ENCODE measurements at regions not wholly inside any gene's neighbourhood (a gene's known extent, or its start where the extent isn't known, plus 50 kb on each side); places are given as distances from the start of the nearest gene placed in this dataset.

DNA sequence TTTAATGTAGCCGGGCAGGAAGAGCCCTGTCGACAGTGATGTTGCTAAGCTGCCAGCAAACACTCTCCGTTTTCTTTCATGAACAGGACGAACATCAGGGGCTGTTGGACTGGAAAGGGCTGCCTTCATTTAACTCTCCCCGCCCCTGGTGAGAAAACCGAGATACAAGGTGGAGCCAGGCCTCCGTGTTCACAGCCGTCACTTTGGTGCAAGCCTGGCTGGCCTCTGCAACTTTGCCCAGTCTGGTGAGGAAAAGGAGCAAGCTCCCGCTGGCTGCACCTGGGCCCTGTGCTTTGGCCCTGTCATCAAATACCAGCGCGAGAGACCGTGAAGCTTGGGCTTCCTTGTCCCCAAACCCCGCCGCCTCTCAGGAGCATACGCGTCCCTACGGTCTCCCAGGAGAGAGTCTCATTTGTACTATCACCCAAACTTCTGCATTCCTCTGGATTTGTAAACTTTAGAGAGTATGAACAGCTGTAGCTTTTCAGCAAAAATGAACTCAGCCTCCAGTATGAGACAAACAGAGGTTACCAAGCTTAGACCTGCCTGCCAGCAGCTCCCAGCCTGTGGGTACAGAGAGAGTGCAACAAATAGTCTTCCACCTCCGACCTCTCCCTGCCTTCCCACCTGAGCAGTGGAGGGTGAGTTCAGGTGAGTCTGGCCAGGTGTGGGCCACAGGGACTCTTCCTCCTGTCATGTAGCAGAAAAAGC lies 445.3 kb upstream of the MGMT start:
- Mint-ChIP-seq H3K27ac (no peak overlapping the region), H3K9me3 (no peaks in the 10 kb centered on the region), H3K4me3 (no peak overlapping the region), H3K4me1 (no peaks in the 10 kb centered on the region), H3K36me3 (ENCODE audit: low read depth) (no peaks in the 10 kb centered on the region), H3K27me3 (no peaks in the 10 kb centered on the region)
- CTCF ChIA-PET = interaction anchor here (1.3 kb wide), 1 partner anchor 9 kb away, joined by 3 read pairs; no protein-coding TSS in a partner anchor
- no peak for DNase-seq
- POLR2A ChIA-PET = no interaction called here

DNA sequence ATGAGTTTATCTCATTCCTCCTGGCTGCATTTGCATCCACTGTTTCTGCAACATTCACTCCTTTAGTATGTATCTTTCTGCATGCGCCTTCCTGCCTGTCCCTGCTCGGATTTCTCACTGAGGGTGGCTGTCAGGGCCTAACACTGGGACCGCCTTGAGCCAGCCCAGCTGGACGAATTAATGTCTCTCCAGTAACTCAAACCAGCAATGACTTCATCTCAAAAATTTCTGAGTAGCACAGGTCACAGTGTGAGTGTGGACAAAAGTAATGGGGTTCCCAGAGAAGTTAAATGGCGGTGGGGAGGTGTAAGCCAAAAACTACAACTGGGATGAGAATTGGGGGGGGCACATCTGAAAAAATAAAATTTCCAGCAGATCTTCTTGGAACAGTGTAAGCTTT lies 444.0 kb upstream of the MGMT start:
- Mint-ChIP-seq H3K4me3 (no peak overlapping the region), H3K27me3 (no peaks in the 10 kb centered on the region), H3K36me3 (ENCODE audit: low read depth) (no peaks in the 10 kb centered on the region), H3K27ac (no peak overlapping the region), H3K4me1 (no peaks in the 10 kb centered on the region), H3K9me3 (no peaks in the 10 kb centered on the region)
- POLR2A ChIA-PET = no interaction called here
- CTCF ChIA-PET = no interaction called here
- no peak for DNase-seq

DNA sequence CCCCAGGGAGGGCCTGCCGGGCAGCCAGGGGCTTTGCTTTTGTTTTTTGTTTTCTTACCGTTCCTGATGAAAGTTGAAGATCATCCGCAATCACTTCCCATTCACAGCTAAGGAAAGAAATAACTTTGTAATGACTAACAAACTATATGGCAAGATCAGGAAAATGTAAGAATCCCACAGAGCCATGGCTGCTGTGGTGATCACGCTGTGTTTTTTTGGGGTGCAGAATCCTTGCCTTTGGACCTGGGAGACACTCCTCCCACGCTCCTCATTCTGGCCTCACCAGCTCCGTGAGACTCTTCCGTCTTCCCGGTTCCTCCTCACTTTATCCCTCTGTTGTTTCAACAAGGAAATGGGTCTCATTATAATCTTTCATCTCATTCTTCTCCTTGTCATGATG lies 443.0 kb upstream of the MGMT start:
- DNase-seq = no peak
- ChIA-PET CTCF (no interaction called here), POLR2A (no interaction called here)
- Mint-ChIP-seq H3K27me3 (no peaks in the 10 kb centered on the region), H3K4me1 (no peaks in the 10 kb centered on the region), H3K27ac (no peak overlapping the region), H3K9me3 (no peaks in the 10 kb centered on the region), H3K36me3 (ENCODE audit: low read depth) (no peaks in the 10 kb centered on the region), H3K4me3 (no peak overlapping the region)

DNA sequence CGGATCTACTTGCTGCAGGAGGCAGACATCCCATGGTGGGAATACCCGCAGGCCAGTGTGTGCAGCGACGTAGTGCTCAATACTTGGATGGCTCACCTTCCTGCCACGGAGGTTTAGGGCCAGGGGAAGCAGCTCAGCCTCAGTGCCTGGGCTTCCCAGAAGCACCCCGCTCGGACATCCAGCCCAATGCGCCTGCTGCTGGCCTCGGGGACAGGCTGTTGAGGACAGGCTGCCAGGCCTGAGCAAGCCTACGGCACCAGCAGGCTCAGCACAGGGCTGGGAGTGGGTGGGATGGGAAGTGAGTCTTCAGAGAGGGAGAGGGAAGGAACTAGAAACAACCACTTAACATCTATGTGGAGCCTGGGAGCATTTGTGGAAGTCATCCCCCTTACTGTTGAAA lies 441.3 kb upstream of the MGMT start:
- Mint-ChIP-seq H3K4me3 (no peak overlapping the region), H3K27ac (no peak overlapping the region), H3K4me1 (no peaks in the 10 kb centered on the region), H3K9me3 (no peaks in the 10 kb centered on the region), H3K27me3 (no peaks in the 10 kb centered on the region), H3K36me3 (ENCODE audit: low read depth) (no peaks in the 10 kb centered on the region)
- POLR2A ChIA-PET = no interaction called here
- CTCF ChIA-PET = no interaction called here
- DNase-seq = no peak

DNA sequence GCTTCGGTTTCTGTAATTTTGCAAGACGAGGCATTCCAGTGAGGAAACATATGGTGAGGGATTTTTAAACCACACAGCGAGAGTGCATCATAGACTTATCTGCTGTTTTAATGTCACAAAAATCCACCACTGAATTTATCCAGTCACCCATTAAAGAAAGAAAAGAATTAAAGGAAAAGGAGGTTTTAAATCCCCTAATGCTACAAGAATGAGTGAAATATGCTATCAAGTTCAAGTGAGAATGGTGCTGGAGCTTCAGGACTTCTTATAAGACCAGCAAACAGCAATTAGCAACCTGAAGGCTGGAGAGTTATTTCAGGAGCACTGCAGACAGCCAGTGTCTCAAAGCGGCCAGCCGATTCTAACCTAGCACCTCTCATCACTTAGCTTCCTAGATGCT lies 439.1 kb upstream of the MGMT start:
- H3K27me3 Mint-ChIP-seq = peaks cover 6% of the 10 kb centered on the region
- CTCF ChIA-PET = no interaction called here

DNA sequence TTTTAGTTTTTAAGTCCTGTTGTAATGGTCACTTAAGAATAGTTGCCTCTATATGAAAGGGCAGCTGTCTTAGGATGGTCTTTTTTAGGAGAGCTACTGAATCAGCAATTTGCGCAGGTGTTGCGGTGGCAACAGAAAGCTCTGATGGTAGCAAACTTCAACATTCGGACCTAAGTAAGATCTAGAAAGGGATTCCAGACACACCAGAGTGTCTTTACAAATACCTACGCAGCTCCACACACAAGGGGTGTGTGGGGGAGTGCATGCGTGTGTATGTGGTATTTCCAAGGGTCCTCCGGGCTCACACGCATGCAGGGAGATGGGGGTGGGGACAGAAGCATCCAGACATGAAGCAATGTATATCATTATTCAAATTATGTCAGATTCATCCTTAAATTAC lies 438.6 kb upstream of the MGMT start:
- ChIA-PET POLR2A (no interaction called here), CTCF (interaction anchor here (0.7 kb wide), 1 partner anchor 455 kb away, joined by 4 read pairs; no protein-coding TSS in a partner anchor)
- Mint-ChIP-seq H3K27ac (no peak overlapping the region), H3K9me3 (no peaks in the 10 kb centered on the region), H3K36me3 (ENCODE audit: low read depth) (no peaks in the 10 kb centered on the region), H3K27me3 (peaks cover 6% of the 10 kb centered on the region), H3K4me1 (peaks cover 4% of the 10 kb centered on the region), H3K4me3 (no peak overlapping the region)
- no peak for DNase-seq

More for the DNA sequence above, 439.1 kb upstream of the MGMT start:
- no peak overlapping the region for H3K4me3 Mint-ChIP-seq
- no peak for DNase-seq
- POLR2A ChIA-PET = no interaction called here
- no peak overlapping the region for H3K27ac Mint-ChIP-seq
- no peaks in the 10 kb centered on the region for H3K9me3 Mint-ChIP-seq
- H3K4me1 Mint-ChIP-seq = peaks cover 4% of the 10 kb centered on the region
- H3K36me3 Mint-ChIP-seq (ENCODE audit: low read depth) = no peaks in the 10 kb centered on the region

DNA sequence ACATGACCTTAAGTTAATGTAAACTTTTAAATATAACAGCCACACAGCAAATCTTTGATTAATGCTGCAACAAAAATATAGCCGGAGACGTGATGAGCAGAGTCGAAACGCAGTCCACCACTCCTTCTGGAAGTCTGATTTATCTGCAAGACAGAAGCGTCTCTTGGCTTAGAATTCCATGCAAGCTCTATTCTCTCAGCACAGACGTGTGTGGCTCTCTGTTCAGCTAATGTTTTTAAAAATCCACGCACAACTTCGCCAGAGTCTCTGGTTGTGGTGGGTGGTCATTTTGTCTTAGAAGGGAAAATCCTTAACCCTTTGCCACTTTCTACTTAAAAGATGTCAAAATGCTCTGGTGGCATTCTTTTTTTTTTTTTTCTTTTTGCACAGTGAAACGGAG lies 438.0 kb upstream of the MGMT start:
- H3K27ac Mint-ChIP-seq = no peak overlapping the region
- H3K4me3 Mint-ChIP-seq = no peak overlapping the region
- CTCF ChIA-PET = interaction anchor here (0.7 kb wide), 1 partner anchor 454 kb away, joined by 4 read pairs; no protein-coding TSS in a partner anchor
- H3K27me3 Mint-ChIP-seq = peaks cover 6% of the 10 kb centered on the region
- H3K36me3 Mint-ChIP-seq (ENCODE audit: low read depth) = no peaks in the 10 kb centered on the region
- no peak for DNase-seq
- POLR2A ChIA-PET = no interaction called here
- H3K4me1 Mint-ChIP-seq = peaks cover 4% of the 10 kb centered on the region
- H3K9me3 Mint-ChIP-seq = no peaks in the 10 kb centered on the region

DNA sequence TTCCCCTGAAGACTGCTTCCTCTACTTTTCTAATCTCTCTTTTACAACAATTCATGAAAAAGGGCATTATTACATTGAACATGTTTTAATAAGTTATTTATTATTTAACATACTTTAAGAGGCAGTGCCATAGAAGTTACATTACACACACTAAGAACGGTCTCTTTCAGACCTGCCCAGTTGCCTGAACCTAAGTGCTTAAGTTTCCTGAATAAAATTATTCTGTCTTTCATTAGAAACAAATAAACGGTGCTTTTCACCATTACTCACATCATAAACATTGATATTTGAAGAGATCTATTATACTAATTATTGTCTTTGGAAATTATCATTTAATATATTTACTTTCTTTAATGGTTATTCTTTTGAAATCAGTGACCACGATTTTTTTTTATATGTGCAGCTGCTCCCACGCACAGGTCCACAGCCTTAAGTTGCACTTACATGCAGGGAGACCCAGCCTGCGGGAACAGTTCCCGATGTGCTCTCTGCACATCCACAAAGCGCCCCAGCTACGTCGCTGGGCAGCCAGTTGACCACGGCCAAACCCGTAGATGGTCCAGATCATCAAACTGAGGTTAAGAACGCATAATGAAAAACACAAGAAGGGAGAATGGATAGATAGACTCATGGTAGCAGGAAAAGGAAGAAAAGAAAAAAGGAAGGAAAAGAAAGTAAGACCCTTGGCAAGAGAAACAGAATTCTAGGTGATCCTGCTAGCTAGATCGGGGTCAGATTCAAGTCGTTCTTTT lies 437.0 kb upstream of the MGMT start:
- ChIA-PET CTCF (interaction anchor here (2.4 kb wide), 1 partner anchor 302 kb away, joined by 15 read pairs; no protein-coding TSS in a partner anchor), POLR2A (no interaction called here)
- peaks cover 7% of the 10 kb centered on the region for H3K4me1 Mint-ChIP-seq
- no peak for DNase-seq
- H3K27ac Mint-ChIP-seq = no peak overlapping the region
- peaks cover 6% of the 10 kb centered on the region for H3K27me3 Mint-ChIP-seq
- H3K36me3 Mint-ChIP-seq (ENCODE audit: low read depth) = no peaks in the 10 kb centered on the region
- H3K9me3 Mint-ChIP-seq = no peaks in the 10 kb centered on the region
- H3K4me3 Mint-ChIP-seq = no peak overlapping the region

DNA sequence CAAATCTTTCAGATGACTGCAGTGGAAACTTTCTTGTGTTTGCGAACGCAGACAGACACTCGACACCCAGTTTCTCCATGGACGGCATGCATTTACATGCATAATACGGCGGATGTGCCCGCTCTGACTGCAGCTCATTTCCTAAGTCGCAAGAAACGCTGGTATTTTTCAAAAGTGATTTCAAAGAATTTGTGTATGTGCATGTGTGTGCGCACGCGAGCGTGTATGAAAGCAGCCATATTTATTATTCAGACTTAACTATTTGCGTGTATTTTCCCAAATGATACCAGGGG lies 436.5 kb upstream of the MGMT start:
- Mint-ChIP-seq H3K27ac (no peak overlapping the region), H3K36me3 (ENCODE audit: low read depth) (no peaks in the 10 kb centered on the region), H3K27me3 (peaks cover 6% of the 10 kb centered on the region), H3K9me3 (no peaks in the 10 kb centered on the region), H3K4me1 (peaks cover 10% of the 10 kb centered on the region), H3K4me3 (no peak overlapping the region)
- ChIA-PET CTCF (interaction anchor here (1.2 to 2.4 kb wide), 2 partner anchors 9 to 302 kb away, joined by 3 to 15 read pairs; no protein-coding TSS in a partner anchor), POLR2A (no interaction called here)
- no peak for DNase-seq

DNA sequence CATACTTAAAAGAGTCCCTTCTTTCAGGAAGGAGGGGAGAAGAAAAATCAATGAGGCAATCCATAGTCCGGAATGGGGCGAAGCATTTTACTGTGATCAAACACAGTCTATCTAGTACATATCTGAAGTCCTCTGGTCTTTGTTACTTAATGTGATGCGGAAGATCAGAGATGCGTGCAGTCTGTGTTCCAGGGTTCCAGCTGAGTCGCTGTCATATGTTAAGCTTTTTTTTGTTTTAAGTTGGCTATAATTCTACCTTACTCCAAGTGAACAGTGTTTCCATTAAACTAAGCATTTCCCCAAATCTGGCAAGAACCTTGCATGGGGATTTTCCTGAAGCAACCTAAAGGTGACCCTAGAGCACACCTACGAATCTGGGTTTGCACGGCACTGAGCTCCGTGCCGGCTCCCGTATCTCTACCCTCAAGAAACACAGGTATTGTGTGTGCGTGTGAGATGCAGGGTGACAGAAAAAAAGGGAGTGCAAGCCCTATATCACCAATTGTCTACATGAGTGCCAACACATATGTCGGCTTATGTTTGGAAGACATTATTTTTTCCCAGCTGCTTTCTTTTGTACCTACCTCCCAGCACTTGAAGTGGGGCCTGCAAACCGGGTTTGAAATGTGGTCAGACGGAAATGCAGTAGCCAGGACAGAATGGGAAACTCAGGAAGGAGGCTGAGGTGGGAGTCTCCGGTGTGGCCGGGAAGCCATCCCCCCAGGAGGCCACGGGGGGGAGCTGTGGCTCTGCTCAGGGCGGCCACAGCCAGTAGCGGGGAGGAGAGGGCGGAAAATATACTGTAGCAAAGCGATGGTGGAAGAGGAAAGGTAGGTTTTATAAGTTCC lies 435.8 kb upstream of the MGMT start:
- H3K4me1 Mint-ChIP-seq = peaks cover 17% of the 10 kb centered on the region
- ChIA-PET CTCF (interaction anchor here (1.1 to 2.4 kb wide), 5 partner anchors 10 to 856 kb away, joined by 3 to 15 read pairs (median 3); no protein-coding TSS in a partner anchor), POLR2A (no interaction called here)
- H3K36me3 Mint-ChIP-seq (ENCODE audit: low read depth) = no peaks in the 10 kb centered on the region
- peak; percentile 55 for DNase-seq
- peaks cover 6% of the 10 kb centered on the region for H3K27me3 Mint-ChIP-seq
- no peak overlapping the region for H3K4me3 Mint-ChIP-seq
- H3K9me3 Mint-ChIP-seq = no peaks in the 10 kb centered on the region
- H3K27ac Mint-ChIP-seq = no peak overlapping the region

DNA sequence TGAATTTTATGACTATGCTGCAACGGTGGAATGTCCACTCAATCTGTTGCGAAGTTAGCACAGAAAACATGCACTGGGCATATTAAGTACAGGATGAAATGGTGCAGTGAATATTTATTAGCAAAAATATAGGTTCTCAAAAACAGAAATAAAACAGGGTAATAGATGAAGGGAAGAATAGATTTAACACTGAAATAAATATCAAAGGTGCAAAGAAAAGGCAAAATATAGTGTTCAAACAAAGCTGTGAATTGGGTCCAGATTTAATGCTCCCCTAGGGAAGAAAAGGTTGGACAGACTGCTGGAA lies 435.2 kb upstream of the MGMT start:
- no peak for DNase-seq
- Mint-ChIP-seq H3K9me3 (no peaks in the 10 kb centered on the region), H3K27me3 (peaks cover 6% of the 10 kb centered on the region), H3K27ac (no peak overlapping the region), H3K4me3 (no peak overlapping the region), H3K4me1 (peaks cover 20% of the 10 kb centered on the region), H3K36me3 (ENCODE audit: low read depth) (no peaks in the 10 kb centered on the region)
- POLR2A ChIA-PET = no interaction called here
- CTCF ChIA-PET = interaction anchor here (0.9 to 2.4 kb wide), 6 partner anchors 10 to 856 kb away, joined by 3 to 15 read pairs (median 3); no protein-coding TSS in a partner anchor

DNA sequence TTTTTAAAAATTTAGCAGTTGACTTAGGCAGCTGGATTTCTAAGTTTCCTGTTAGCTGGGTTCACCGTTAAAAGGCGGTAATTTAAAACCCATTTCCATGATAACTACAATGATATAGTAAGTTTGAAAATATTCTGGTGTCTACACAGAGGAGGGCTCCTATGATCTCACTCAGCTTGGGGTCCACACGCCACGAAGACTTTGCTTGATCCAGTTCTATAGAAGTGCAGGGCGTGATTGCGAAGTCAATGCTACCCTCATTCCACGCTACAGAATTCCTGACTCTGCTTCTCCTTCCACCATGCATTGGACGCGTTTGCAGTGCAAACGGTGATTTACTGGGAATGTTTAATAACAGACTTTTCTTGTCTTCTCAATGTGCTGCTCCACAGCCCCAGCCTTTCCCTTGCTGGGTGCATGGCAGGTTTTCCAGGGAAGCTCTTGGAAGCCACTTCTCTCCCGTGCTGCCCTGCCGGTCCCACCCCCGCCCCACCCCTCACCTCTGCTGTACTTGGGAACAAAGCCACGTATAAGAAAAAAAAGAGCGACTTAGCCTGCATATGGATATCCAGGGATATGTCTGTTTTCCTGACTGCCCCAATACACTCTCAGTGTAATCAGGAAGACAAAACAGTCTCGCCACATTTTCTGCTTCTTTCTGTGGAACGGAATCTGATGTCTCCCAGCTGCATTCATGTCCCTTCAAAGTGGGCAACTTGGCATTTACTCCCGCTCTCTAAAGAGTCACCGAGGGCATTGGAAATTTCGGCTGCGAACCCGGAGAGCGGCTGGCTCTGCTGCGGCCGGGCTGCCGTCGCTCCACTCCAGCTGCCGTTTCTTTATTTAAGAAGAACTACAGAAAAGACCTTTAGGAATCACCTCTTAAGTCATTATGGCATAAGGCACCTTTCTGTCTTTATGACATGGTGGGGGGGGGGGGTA lies 434.4 kb upstream of the MGMT start:
- DNase-seq = no peak
- H3K4me1 Mint-ChIP-seq = peaks cover 26% of the 10 kb centered on the region
- POLR2A ChIA-PET = no interaction called here
- no peaks in the 10 kb centered on the region for H3K36me3 Mint-ChIP-seq (ENCODE audit: low read depth)
- H3K27ac Mint-ChIP-seq = no peak overlapping the region
- no peaks in the 10 kb centered on the region for H3K9me3 Mint-ChIP-seq
- peaks cover 6% of the 10 kb centered on the region for H3K27me3 Mint-ChIP-seq
- H3K4me3 Mint-ChIP-seq = no peak overlapping the region
- CTCF ChIA-PET = interaction anchor here (0.9 to 2.4 kb wide), 4 partner anchors 11 to 855 kb away, joined by 3 to 15 read pairs (median 3); no protein-coding TSS in a partner anchor
